Stimulated activated CD4-positive, alpha-beta T cell treated with anti-CD3 and anti-CD28 coated beads, Interleukin-1b, Interleukin-23, amount 100 ng/mL, for 4 hours (primary cell): ENCODE measurements at regions not wholly inside any gene's neighbourhood (a gene's known extent, or its start where the extent isn't known, plus 50 kb on each side); places are given as distances from the start of the nearest gene placed in this dataset.

Source experiments
- DNase-seq, 2 donors: peaks; one replicate each; pipeline ENCODE4 v3.0.0-alpha.2; 2020; ENCODE audit warnings: low read depth in 2 of 2

DNA sequence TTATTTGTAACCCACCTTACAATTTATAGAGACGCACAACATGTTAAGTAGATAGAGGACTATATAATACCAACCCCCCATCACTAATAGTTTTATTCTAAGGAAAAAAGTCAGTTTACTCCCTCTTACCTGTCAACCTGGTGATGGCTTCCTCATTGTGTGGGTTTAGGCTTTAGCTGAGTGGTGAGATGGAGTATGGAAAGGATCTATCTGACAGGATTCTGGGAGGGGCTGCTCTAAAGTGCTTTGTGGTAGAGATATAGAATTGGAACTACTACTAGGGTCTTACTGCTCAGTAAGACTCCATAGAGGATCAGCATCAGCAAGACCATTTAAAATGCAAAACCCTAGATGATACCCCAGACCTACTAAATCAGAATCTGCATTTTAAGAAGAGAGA is 82.1 kb upstream of the IFNE start:
- no peak for DNase-seq

DNA sequence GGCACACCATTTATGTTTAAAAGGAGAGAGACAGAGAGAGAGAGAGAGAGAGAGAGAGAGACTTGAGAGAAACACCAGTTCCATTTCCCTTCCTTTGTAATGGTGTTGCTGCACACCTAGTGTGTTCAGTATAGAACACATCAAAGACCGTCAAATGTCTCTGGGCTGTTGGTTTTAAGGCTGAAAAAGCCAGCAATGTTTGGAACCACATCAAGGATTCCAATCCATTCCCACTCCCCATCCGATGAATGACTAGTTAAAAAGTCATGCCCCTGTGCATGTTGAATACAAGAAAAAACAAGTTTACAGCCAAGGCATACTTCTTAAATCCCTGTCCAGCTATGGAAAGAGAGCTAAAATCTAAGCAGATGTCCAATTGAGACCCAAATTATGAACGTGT is 83.0 kb upstream of the IFNE start:
- no peak for DNase-seq

DNA sequence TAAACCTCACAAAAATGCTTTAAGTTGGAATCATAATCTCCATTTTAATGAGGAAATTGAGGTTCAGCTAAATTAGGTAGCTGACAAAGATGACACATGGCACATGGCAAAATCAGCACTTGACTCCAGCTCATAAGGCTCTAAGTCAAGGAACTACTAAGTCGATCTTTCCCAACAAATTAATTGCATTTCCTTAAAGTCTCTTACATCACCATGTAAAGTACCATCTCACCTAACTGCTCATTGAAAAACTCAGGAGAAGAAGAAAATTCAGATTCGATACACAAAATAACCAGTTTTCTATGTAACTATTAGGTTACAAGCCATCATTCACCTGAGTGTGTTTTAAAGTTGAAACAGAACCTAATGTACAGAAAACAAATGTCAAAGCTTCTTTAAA is 85.8 kb upstream of the IFNE start:
- no peak for DNase-seq

DNA sequence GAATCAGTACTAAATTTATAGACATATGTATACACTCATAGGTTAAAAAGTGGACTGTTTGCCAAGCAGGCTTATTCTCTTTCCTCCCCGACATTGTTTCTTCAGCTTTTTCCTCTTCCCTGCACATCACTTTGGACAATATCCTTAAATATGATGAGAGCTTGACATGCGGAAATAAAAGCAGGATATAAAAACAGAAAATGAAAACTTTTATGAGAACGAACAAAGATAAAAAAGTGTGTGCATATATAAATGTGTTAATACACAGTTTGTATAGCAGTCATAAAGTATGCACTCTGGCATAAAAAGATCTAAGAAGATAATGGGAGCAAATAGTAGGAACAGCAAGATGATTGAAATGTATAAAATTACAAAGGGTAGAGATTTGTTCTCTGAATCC is 86.4 kb upstream of the IFNE start:
- DNase-seq, result no peak

DNA sequence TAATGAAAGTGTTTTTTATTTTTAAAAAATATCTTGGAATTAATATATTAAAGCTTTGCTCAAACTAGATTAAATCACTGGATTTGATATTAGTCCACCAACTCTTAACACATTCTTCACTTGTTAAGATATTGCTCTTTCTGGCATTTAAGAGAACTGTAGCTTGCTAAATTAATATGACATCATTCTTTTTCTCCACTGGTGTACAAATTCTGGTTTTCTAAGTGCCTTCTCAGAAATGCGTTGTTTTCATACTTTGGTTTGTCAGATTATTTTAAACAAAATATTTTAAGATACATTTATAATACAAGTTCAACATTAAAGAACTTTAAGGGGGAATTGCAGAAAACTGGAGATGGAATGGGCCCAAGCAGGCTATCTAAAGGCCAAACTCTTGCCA is 87.6 kb upstream of the IFNE start:
- no peak for DNase-seq

DNA sequence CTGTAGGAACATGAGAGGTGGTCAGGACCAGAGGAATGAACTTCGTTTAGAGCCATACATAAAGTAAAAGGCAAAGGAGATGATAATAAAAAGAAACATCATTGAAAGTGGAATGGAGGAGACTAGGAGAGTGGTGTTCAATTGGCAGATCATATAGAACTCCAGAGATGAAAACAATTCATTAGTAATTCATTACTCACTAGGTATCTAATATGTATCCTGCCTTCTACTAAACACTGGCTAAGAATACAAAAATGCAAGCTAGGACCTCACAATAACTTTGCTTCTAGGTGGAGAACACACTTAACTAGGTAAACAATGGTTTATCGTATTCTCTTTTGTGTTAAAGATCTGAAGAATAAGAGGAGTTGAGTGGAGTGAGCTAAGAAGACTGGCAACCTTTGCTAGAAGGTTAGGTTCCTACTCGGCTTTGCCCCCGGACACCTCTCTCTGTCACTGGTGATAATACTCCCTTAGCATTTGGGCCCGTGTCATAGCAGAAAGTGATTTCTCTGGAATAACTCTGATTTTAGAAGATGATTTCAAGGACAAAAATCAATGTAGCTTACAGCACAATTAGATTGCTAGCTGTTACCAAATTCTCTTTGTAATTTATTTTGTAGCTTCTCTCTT is 88.6 kb upstream of the IFNE start:
- no peak for DNase-seq

DNA sequence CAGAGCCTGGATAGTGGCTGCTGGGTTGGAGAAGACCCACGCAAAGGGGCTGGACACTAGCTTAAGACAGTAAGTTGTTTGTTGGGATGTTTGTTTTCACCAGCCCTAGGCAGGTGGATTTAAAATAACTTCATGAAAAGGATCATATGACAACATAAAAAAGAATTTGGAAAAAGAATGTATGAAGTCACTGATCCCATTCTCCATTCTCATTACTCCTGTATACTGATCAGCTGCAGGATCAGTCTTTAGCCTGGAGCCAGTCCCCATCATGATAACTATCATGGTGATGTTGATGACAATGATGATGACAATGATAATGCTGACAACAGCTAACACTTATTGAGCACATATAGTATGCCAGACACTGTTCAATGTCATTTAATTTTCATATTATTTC is 92.1 kb upstream of the IFNE start:
- no peak for DNase-seq

DNA sequence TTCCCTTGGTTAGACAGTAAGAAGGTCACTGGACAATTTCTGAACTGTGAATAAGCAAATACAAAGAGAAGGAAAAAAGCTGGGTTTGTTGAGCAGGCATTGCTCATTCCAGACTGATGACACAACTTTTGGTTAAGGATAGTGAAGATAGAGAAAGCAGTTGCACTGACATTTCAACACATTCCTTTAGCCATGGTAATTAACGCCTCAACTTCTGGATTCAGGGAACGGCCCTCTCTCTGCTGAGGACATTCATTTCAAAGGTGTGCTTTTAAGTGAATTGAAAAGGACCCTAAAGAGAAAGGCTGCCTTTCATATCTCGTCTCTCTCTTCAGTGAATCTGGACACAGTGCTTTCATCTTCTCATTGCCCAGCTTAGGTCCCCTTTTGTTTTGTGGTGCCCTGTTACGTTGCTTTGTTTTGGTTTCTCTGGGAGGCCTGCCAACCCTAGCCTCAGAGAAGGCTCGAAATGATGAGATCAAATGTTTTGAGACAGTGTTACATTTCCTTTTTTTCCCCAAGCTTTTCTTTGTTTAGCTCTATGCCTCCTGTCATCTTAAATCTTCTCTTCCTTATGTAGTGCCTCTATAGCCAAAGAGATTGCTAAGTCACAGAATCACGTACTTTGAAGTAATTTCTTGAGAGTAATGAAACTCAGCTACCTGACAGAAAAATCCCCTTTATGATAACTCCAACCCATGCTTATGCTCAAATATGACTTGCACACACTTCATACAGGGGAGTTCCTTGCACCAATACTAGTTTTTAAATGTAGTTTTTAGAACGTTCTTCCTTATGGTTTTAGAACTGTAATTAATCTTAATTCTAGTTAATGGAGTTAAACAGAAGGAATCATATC is 94.4 kb upstream of the IFNE start:
- DNase-seq, result peak in 1 of 2 donors; percentile 2

DNA sequence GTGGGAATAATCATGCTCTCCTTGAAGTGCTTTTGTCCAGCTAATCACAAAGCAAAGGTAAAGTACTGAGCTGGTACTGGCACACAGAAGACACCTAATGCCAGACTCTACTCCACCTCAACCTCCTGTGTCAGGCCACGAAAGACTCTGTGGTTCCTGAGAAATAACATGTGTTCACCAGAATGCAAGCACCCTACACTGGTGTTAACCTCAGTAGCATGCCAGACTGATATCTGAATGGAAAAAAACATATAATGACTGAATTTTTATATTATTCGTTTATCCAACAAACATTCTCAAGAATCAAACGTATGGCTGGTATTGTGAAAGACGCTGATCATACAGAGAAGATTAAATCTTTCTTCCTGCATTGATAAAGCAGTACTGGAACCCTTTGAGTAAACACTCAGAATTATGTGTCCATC is 97.1 kb upstream of the IFNE start:
- no peak for DNase-seq

DNA sequence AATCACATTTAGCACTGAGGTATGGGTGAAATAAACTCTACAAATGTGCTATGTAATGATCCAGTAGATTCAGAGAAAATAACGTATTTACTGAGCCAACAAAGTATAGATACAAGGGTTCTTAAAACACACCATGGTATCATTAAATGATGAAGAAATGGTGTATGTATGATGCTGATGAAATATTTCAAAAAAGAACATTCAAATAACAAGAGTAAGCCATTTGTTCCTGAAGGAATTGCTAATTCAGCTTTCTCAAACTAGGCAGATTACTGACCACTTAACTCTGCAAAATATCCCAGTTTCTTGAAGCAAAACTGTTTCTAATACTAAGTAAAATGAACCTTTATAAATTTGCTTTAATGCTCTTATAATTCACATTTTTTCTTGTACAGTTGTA is 97.6 kb upstream of the IFNE start:
- no peak for DNase-seq

DNA sequence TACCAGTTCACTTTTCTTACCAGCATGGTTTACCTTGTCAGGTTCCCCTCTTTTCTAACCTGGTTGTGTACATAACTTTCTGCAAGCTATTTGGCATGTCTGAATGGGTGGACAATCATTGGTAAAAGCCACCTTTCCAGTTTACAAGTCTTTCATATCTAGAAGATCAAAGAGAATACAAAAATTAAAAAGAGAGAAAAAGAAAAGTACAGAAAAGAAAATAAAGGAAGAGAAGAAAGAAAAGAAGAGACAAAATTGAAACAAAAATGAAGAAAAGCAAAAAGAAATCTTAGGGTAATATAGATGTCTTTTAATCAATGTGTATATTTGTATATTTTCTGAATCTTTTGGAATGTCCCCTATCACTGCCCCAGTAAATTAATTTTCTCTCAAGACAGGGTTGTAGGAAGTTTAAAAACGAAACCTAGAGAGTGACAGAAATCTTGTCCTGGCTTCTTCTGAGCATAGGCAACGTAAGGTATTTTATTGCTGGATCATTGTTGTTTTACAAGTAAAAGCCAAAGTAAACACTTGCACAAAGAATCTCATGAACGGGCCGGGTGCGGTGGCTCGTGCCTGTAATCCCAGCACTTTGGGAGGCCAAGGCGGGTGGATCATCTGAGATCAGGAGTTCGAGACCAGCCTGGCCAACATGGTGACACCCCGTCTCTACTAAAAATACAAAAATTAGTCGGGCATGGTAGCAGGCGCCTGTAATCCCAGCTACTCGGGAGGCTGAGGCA is 98.7 kb upstream of the IFNE start:
- no peak for DNase-seq

DNA sequence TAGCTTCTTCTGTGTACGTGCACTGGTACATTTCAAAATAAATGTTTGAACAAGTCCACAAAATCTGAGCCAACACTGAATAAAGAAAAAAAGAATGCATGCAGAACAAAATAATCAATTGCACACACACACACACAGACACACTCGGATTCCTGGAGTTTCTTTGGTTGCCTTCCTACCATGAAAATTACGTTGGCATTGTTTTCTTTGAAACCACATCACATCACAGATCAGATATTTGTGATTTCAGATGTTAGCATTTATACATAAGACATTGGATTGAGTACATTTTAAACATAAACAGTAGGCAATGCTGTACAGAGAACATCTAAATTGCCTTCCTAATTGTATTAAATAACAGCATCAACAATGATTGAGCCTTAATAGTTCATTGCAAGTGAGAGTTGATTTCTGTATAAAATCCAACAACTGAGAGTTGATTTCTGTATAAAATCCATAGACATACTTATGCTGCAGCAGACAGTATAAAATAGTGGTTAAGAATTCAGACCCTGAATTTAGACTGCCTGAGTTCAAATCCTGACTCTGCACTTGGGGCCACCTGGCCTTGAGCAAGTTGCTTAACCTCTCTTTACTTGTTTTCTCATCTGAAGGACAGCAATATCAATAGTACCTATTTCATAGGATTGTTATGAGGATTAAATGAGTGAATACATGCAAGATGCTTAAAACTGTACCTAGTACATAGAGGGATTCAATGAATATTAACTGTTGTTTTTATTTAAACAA is 101.7 kb upstream of the IFNE start:
- no peak for DNase-seq

DNA sequence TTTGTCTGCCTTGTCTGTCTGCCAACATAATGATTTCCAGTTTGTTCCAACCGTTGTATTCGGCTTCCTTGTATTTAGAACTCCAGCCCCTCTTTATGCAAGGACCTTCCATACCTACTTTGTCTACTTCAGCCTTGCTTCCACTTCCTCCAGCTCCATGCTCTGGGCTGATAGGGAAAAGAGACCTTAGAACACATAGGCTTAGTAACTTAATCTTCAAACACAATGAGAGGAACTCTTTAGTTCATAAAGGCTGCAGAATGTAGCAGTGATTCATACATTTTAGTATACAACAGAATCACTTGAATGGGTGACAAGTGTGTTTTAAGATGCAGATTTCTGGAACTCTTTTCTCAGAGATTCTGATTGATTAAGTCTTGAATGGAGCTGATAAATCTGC is 102.8 kb upstream of the IFNE start:
- DNase-seq, result no peak

DNA sequence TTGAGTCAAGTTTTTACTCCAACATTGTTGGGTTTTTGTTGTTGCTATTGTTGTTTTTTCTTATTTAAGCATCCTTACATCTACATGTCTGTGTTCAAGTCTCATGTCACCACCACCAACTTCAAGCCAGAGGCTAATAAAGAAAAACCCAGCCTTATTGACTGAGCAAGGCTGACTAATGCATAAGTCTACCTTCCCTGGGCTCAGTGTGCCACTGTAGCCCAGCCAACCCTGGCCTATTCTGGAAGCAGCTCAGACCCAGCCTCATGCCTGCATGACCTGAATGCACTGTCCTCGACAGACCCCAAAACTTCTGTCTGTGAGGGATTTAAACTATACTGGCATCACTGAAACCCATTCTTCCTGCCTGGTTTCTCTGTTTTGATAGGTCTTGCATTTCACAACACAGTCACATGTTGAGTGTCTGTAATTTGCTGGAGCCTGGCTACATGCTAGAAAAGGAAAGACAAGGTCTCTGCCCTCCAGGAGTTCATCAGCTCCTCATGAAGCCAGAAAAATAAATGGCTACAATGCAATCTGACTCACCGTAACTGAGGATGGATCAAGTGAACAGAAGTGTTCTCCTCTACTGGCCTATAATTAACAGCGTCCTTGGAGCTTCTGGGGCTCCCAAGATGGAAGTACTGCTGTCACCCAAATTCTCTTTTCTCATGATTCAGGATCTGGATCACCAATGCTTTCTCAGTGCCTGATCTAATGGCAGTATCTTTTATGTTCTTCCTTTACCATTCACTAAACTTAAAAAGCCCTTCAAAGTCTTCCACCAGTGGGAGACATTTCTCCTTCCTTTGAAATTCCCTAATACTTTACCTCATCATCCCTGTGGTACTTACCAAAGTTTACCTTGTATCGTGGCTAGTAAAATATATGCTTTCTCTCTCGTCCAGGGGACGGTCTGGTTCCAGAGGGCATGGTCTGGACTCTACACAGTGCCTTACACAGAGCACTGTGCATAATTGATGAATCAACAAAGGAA is 103.9 kb upstream of the IFNE start:
- DNase-seq, result no peak

DNA sequence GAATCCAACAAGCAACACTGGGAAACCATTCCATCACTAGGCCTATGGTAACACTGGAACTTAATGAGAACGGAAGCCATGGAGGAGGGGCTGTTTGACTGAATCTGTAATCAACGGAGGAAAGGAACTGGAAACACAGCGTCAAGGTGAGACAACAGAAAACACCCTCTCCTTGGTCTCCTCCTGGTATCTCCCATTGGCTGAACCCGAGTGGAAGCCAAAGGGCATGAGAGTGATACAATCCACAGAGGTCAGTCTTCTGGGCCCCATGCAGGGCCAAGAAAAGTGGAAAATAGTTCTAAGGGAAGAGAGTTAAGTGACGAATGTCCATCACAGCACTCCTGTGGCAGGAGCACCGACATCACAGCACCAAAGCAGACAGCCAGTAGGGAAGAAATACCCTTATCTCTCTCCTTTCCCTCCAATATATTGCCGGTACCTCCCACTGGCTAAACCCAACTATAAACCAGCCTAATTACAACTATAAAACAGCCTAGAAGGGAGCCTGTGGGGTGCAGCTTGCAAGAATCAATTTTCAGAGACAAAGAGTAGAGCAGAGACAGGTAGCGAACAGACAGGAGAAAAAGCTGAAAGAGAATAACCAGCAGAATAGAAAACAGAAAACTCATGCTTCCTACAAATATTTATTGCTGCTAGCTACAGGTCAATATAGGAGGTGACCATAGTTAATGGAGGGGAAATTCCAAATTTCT is 107.4 kb upstream of the IFNE start:
- DNase-seq, result no peak

DNA sequence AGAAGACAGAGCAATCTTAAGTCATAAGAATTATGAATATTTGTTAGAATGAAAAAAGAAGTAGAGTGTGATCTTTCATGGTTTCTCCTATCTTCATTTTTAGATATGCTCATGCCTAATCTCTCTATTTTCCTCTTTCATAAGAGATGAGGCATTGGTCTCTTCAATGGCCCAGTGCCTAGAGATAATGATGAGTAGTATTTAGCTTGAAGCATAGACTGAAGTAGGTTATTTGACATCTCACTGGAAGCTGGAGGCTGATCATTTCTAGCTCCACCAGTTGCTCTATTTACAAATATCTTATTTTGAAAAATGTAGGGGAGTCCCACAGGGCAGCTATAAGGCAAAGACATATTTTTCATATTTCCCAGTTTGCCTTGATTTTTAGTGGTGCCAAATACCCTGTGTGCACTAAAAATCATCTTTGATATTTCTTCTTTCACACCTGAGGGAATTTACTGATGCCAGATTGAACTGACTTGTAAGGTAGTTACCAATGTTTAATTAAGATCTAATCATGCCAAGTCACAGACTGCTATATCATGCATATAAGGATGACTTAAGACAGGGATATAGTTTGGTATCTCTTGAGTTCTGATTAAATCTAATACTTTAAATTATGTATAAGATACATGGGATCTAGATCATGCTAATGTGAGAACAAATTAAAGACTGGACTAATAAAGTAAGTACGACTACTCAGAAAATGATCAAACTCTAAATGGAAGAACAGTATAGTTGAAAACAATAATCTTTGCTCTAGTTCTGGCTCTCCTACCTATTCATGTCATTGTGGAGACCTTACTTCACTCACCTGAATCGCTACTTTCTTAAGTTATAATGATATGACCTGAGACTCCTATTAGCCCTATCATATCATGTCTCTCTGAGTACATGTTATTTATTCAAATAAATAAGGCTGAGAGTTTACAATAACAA is 108.2 kb upstream of the IFNE start:
- no peak for DNase-seq

DNA sequence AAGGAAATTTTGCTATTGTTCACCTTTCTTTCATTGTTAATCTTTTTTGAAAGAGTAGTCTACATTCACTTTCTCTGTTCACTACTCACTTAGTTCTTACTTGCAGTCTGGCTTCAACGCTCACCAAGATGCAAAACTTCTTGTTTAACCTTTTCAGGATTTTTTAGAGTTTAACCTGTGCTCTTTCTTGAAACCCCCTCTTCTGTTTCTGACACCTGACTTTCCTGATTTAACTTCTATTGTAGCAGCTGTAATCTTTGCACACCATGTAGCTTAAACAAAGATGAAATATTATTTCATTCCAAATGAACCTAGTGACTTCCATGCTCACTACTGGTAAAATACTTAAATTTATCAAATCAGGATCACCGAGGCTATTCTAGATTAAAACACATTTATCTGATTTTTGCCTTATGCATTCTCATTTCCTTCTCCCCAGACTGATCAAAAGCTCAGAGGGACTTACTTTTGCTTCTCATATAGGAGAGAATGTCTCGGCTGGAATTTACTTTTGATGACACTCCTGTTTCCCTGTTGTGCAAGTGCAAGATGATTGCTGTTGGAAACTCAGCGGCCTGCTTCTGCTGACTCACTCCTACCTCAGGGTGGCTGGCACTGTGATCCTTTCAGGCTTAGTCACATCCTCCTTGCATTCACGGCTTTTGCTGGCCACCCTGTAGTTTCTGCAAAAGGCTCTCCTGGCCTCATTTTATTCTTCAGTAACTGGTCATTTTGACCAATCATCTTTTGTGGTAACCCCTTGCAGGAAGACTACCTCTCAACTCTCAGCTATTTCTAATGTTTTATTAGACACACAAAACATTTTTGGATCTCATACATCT is 109.3 kb upstream of the IFNE start:
- DNase-seq, result peak; percentile 27 to 34

DNA sequence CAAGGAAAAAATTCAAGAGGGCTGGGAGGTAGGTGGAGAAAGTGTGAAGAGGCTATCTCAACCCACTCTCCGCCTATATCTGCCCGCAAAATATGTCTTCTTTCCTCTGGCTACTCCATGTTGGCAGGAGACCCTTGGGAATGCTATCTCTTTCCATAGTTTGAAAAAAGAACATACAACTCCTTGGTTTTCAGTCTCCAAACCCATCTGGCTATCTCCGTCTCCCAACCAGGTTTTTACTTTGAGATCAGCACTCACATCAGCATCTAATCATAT is 109.9 kb upstream of the IFNE start:
- DNase-seq, result no peak
